HFF-Myc (cell line): ENCODE measurements at regions not wholly inside any gene's neighbourhood (a gene's known extent, or its start where the extent isn't known, plus 50 kb on each side); places are given as distances from the start of the nearest gene placed in this dataset.
A peak's percentile ranks its signal among the peaks of the same experiment; 100 is the strongest.
"Not testable (repeated sequence)": the region's sequence is repeated elsewhere in the genome, so short reads cannot be mapped to it uniquely, and the experiment has no call there.

ENCODE experiments used
- DNase-seq: peaks from one replicate; pipeline ENCODE4 v3.0.0-alpha.2; 2011; ENCODE audit warnings: low read depth; ENCODE audit errors: extremely low read depth
- H3K4me3 ChIP-seq: replicated peaks from 2 replicates; pipeline ENCODE4 v1.5.1; 2011; ENCODE audit warnings: low read depth, mild to moderate bottlenecking, control low read depth, low read length
- TF ChIP-seq, protein P1 (sequence below): IDR thresholded peaks from 2 replicates; pipeline ENCODE4 v1.5.1; 2012; ENCODE audit warnings: mild to moderate bottlenecking, low read depth, low read length, control low read depth; ENCODE audit errors: missing control alignments

DNA sequence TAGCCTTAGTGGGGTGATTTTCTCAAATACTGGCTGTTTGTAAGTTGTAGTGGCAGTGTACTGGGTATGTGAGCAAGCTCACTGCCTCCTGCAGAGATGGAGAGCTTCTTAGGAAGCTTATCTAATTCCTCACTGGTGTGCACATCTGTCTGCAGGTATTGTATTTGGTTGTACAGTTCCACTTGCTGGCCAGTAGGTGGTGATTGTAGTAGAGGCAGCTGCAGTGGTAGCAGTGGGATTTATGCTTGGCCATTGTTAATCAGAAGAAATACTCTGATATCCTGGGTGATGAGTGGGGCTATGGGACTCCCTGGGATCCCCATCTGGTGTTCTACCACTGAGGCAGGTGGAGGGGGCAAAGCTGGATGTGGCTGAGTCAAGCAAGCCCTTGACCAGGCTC lies 276.1 kb upstream of the SPAG17 start:
- TF ChIP-seq, protein P1, sequence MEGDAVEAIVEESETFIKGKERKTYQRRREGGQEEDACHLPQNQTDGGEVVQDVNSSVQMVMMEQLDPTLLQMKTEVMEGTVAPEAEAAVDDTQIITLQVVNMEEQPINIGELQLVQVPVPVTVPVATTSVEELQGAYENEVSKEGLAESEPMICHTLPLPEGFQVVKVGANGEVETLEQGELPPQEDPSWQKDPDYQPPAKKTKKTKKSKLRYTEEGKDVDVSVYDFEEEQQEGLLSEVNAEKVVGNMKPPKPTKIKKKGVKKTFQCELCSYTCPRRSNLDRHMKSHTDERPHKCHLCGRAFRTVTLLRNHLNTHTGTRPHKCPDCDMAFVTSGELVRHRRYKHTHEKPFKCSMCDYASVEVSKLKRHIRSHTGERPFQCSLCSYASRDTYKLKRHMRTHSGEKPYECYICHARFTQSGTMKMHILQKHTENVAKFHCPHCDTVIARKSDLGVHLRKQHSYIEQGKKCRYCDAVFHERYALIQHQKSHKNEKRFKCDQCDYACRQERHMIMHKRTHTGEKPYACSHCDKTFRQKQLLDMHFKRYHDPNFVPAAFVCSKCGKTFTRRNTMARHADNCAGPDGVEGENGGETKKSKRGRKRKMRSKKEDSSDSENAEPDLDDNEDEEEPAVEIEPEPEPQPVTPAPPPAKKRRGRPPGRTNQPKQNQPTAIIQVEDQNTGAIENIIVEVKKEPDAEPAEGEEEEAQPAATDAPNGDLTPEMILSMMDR: peak; percentile 40
- DNase-seq: no peak
- no peak overlapping the region for H3K4me3 ChIP-seq

DNA sequence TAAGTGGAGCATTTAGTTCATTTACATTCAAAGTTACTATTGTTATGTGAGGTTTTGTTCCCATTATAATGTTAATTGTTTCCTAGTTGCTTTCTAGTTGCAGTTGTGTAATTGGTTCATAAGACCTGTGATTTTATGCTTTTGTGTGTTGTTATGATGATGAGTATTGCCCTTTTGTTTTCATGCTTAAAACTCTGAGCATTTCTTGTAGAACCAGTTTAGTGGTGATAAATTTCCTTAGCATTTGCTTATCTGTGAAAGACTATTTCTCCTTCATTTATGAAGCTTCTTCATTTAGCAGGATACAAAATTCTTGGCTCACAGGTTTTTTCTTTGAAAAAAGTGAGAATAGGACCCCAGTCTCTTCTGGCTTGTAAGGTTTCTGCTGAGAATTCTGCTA lies 274.8 kb upstream of the SPAG17 start:
- TF ChIP-seq, protein P1: no peak
- no peak overlapping the region for H3K4me3 ChIP-seq
- no peak for DNase-seq

DNA sequence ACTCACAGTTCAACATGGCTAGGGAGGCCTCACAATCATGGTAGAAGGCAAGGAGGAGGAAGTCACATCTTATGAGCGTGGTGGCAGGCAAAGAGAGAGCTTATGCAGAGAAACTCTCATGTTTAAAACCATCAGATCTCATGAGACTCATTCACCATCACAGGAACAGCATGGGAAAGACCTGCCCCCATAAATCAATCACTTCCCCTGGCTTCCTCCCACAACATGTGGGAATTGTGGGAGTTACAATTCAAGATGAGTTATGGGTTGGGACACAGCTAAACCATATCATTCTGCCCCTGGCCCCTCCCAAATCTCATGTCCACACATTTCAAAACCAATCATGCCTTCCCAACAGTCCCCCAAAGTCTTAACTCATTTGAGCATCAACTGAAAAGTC lies 268.8 kb upstream of the SPAG17 start:
- not testable (repeated sequence) for DNase-seq, H3K4me3 ChIP-seq

DNA sequence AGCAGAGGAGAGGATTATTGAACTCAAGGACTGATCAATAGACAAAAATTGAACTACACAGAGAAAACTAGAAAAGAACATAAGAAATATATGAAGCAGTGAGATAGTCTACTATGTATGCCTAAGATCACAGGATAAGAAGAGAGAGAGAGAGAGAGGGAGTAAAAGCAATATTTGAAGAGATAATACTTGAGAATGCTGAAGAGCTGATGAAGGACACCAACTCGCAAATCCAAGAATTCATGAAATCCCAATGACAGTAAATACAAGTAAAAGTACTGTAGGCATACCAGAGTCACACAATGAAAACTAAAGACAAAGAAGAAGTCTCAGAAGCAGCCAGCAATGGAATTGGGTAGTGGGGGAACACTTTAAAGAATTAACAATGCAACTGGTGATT lies 260.1 kb upstream of the SPAG17 start:
- H3K4me3 ChIP-seq: no peak overlapping the region
- TF ChIP-seq, protein P1: no peak
- DNase-seq: no peak

DNA sequence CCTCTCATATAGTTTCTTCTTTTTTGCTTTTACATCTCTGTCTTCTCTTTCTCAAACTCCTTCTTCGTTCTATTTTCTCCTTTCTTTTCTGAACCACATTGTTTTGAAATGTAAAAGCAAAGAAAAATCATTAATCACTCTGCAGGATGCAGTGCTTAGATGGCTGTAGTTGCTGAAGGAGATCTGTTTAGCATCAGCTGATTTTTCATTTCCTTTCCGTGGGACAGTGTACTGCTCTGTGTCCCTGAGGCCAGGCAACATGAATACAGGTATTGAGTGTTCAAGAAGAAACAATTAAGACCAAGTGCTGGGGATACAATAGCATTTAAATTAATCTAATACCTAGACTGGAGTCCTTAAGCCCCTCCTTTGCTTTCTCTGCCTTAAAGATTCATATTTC lies 257.2 kb upstream of the SPAG17 start:
- TF ChIP-seq, protein P1: no peak
- no peak for DNase-seq
- no peak overlapping the region for H3K4me3 ChIP-seq

DNA sequence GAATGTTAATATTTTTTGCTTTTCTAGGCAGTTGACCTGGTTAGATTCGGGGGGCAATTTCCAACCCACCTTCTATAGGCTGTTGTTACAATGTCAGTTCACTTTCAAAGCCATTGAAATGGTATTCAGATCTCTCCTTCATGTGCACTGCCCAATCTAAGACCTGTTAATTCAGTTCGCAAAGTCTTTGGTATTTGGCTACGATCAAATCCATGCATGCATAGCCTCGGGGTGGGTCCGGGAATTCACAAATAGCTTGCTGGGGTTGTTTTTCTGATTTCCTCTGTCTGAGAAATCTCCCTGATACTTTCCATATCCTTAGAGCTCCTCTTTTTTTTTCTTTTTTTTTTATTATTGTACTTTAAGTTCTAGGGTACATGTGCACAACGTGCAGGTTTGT lies 252.6 kb upstream of the SPAG17 start:
- DNase-seq: no peak
- H3K4me3 ChIP-seq: no peak overlapping the region
- TF ChIP-seq, protein P1: no peak

DNA sequence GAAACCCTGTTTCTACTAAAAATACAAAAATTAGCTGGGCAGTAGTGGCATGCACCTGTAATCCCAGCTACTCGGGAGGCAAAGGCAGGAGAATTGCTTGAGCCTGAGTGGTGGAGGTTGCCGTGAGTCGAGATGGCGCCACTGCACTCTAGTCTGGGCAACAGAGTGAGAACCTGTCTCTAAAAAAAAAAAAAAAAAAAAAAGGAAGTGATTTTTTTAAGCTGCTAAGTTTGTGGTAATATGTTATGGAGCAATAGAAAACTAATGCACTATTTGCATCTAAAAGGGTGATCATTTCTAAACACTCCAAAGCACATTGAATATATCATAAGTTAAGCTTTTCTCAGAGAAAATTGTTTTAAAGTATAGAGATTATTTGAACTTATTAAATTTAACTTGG lies 244.8 kb upstream of the SPAG17 start:
- no peak for DNase-seq
- no peak overlapping the region for H3K4me3 ChIP-seq
- TF ChIP-seq, protein P1: no peak
